ENCODE measurements at regions not wholly inside any gene's neighbourhood (a gene's known extent, or its start where the extent isn't known, plus 50 kb on each side); places are given as distances from the start of the nearest gene placed in this dataset.

GRCh38 chrX:39381422-39381821 lies 580.2 kb downstream of the MID1IP1 start:
- TF ChIP-seq FOXM1 (IDR thresholded peaks at IDR 0.05; ENCODE audit: borderline replicate concordance, low read depth) (no peak), TEAD4 (IDR thresholded peaks at IDR 0.05) (no peak), NFIC (IDR thresholded peaks at IDR 0.05) (no peak), RAD21 (IDR thresholded peaks at IDR 0.05; ENCODE audit: low read depth) (no peak), USF1 (IDR thresholded peaks at IDR 0.05) (no peak), ZBTB7A (IDR thresholded peaks at IDR 0.05; ENCODE audit: low read depth) (no peak), YY1 (IDR thresholded peaks at IDR 0.05; ENCODE audit: low read depth) (no peak), EP300 (IDR thresholded peaks at IDR 0.05; ENCODE audit: borderline replicate concordance) (no peak), MAX (IDR thresholded peaks at IDR 0.05) (no peak), TCF12 (IDR thresholded peaks at IDR 0.05; ENCODE audit: low read depth) (no peak), CREB1 (IDR thresholded peaks at IDR 0.05; ENCODE audit: low read depth) (no peak), REST (IDR thresholded peaks at IDR 0.05; ENCODE audit: low read depth) (no peak), EGR1 (IDR thresholded peaks at IDR 0.05) (no peak), CEBPB (IDR thresholded peaks at IDR 0.05) (no peak)

GRCh38 chrX:39384996-39385395 lies 583.7 kb downstream of the MID1IP1 start:
- TF ChIP-seq ZBTB7A (IDR thresholded peaks at IDR 0.05; ENCODE audit: low read depth) (no peak), USF1 (IDR thresholded peaks at IDR 0.05) (no peak), TEAD4 (IDR thresholded peaks at IDR 0.05) (no peak), TCF12 (IDR thresholded peaks at IDR 0.05; ENCODE audit: low read depth) (no peak), MAX (IDR thresholded peaks at IDR 0.05) (no peak), FOXM1 (IDR thresholded peaks at IDR 0.05; ENCODE audit: borderline replicate concordance, low read depth) (no peak), RAD21 (IDR thresholded peaks at IDR 0.05; ENCODE audit: low read depth) (no peak), YY1 (IDR thresholded peaks at IDR 0.05; ENCODE audit: low read depth) (no peak), CREB1 (IDR thresholded peaks at IDR 0.05; ENCODE audit: low read depth) (no peak), TAF1 (IDR thresholded peaks at IDR 0.05; ENCODE audit: low read depth) (no peak), REST (IDR thresholded peaks at IDR 0.05; ENCODE audit: low read depth) (no peak), EGR1 (IDR thresholded peaks at IDR 0.05) (no peak)

- TF ChIP-seq EP300 (IDR thresholded peaks at IDR 0.05; ENCODE audit: borderline replicate concordance) (no peak), EGR1 (IDR thresholded peaks at IDR 0.05) (no peak), YY1 (IDR thresholded peaks at IDR 0.05; ENCODE audit: low read depth) (no peak), MAX (IDR thresholded peaks at IDR 0.05) (no peak), ZBTB7A (IDR thresholded peaks at IDR 0.05; ENCODE audit: low read depth) (no peak), TAF1 (IDR thresholded peaks at IDR 0.05; ENCODE audit: low read depth) (no peak), CEBPB (IDR thresholded peaks at IDR 0.05) (no peak), NFIC (IDR thresholded peaks at IDR 0.05) (no peak), TCF12 (IDR thresholded peaks at IDR 0.05; ENCODE audit: low read depth) (no peak), FOXM1 (IDR thresholded peaks at IDR 0.05; ENCODE audit: borderline replicate concordance, low read depth) (no peak), TEAD4 (IDR thresholded peaks at IDR 0.05) (no peak), REST (IDR thresholded peaks at IDR 0.05; ENCODE audit: low read depth) (no peak), USF1 (IDR thresholded peaks at IDR 0.05) (no peak), CREB1 (IDR thresholded peaks at IDR 0.05; ENCODE audit: low read depth) (no peak), RAD21 (IDR thresholded peaks at IDR 0.05; ENCODE audit: low read depth) (no peak)
Observed at GRCh38 chrX:39388730-39389129, 587.5 kb downstream of the MID1IP1 start.

Data from Ishikawa (cell line).